Activated CD4-positive, alpha-beta memory T cell treated with anti-CD3 and anti-CD28 coated beads, Interleukin-2, amount 10 ng/mL, durations not matched to agents 7 days and 5 days (primary cell): ENCODE measurements at regions not wholly inside any gene's neighbourhood (a gene's known extent, or its start where the extent isn't known, plus 50 kb on each side); places are given as distances from the start of the nearest gene placed in this dataset.
"Not testable (repeated sequence)": the region's sequence is repeated elsewhere in the genome, so short reads cannot be mapped to it uniquely, and the experiment has no call there.

ENCODE experiments used
- CTCF ChIA-PET: fragments of 350-600 bp; sonication (Branson Sonifier 250); formaldehyde crosslinking; loops from one replicate; lab custom pipeline; 2021; ENCODE audit warnings: antibody characterized with exemption, inconsistent platforms; lab: Charles Lee
- POLR2A ChIA-PET: fragments of 350-600 bp; sonication (Branson Sonifier 250); formaldehyde crosslinking; loops from one replicate; lab custom pipeline; 2021; ENCODE audit warnings: antibody characterized with exemption; lab: Charles Lee
- DNase-seq: peaks from one replicate; pipeline ENCODE4 v3.0.0-alpha.2; 2020
- H3K27ac Mint-ChIP-seq: one replicate; pipeline ENCODE4 v1.8.0; 2021; ENCODE audit warnings: mild to moderate bottlenecking, mixed read lengths
- H3K27me3 Mint-ChIP-seq: one replicate; pipeline ENCODE4 v1.8.0; 2021; ENCODE audit warnings: mixed read lengths
- H3K36me3 Mint-ChIP-seq: one replicate; pipeline ENCODE4 v1.8.0; 2021; ENCODE audit warnings: low read depth, mixed read lengths
- H3K4me1 Mint-ChIP-seq: one replicate; pipeline ENCODE4 v1.8.0; 2021; ENCODE audit warnings: mixed read lengths
- H3K4me3 Mint-ChIP-seq: one replicate; pipeline ENCODE4 v1.8.0; 2021; ENCODE audit warnings: mild to moderate bottlenecking, mixed read lengths
- H3K9me3 Mint-ChIP-seq: one replicate; pipeline ENCODE4 v1.8.0; 2021; ENCODE audit warnings: mixed read lengths

GRCh38 chr11:92101920-92102319, 122.7 kb upstream of the FAT3 start:
- no peak for DNase-seq
- no peak overlapping the region for H3K4me3 Mint-ChIP-seq
- H3K27me3 Mint-ChIP-seq: no peaks in the 10 kb centered on the region
- no peak overlapping the region for H3K27ac Mint-ChIP-seq
- ChIA-PET CTCF (no interaction called here), POLR2A (no interaction called here)
- H3K9me3 Mint-ChIP-seq: peaks cover 5% of the 10 kb centered on the region
- no peaks in the 10 kb centered on the region for H3K4me1 Mint-ChIP-seq
- H3K36me3 Mint-ChIP-seq: no peaks in the 10 kb centered on the region

- Mint-ChIP-seq H3K4me3 (no peak overlapping the region), H3K9me3 (peaks cover 5% of the 10 kb centered on the region), H3K27ac (no peak overlapping the region), H3K4me1 (no peaks in the 10 kb centered on the region), H3K36me3 (no peaks in the 10 kb centered on the region), H3K27me3 (no peaks in the 10 kb centered on the region)
- no peak for DNase-seq
- ChIA-PET POLR2A (no interaction called here), CTCF (no interaction called here)
Observed at GRCh38 chr11:92099183-92099582, 125.4 kb upstream of the FAT3 start.

GRCh38 chr11:92098172-92098571, 126.4 kb upstream of the FAT3 start:
- DNase-seq: no peak

GRCh38 chr11:92087725-92088537, 136.7 kb upstream of the FAT3 start:
- peaks cover 6% of the 10 kb centered on the region for H3K9me3 Mint-ChIP-seq
- DNase-seq: no peak
- no peak overlapping the region for H3K4me3 Mint-ChIP-seq
- no peaks in the 10 kb centered on the region for H3K4me1 Mint-ChIP-seq
- ChIA-PET CTCF (no interaction called here), POLR2A (no interaction called here)
- H3K27me3 Mint-ChIP-seq: no peaks in the 10 kb centered on the region
- no peak overlapping the region for H3K27ac Mint-ChIP-seq
- H3K36me3 Mint-ChIP-seq: no peaks in the 10 kb centered on the region

More at GRCh38 chr11:92098172-92098571, 126.4 kb upstream of the FAT3 start:
- Mint-ChIP-seq H3K9me3 (peaks cover 8% of the 10 kb centered on the region), H3K4me3 (no peak overlapping the region), H3K27me3 (no peaks in the 10 kb centered on the region), H3K27ac (no peak overlapping the region), H3K36me3 (no peaks in the 10 kb centered on the region), H3K4me1 (no peaks in the 10 kb centered on the region)
- CTCF ChIA-PET: no interaction called here
- POLR2A ChIA-PET: no interaction called here

- Mint-ChIP-seq H3K36me3 (no peaks in the 10 kb centered on the region), H3K27ac (no peak overlapping the region), H3K9me3 (peaks cover 3% of the 10 kb centered on the region), H3K27me3 (no peaks in the 10 kb centered on the region), H3K4me3 (no peak overlapping the region), H3K4me1 (no peaks in the 10 kb centered on the region)
- POLR2A ChIA-PET: no interaction called here
- DNase-seq: no peak
- CTCF ChIA-PET: no interaction called here
Observed at GRCh38 chr11:92083123-92083522, 141.5 kb upstream of the FAT3 start.

- DNase-seq: no peak
- no peaks in the 10 kb centered on the region for H3K36me3 Mint-ChIP-seq
- peaks cover 3% of the 10 kb centered on the region for H3K9me3 Mint-ChIP-seq
- no peaks in the 10 kb centered on the region for H3K4me1 Mint-ChIP-seq
- CTCF ChIA-PET: no interaction called here
- H3K27ac Mint-ChIP-seq: no peak overlapping the region
- H3K4me3 Mint-ChIP-seq: no peak overlapping the region
- H3K27me3 Mint-ChIP-seq: no peaks in the 10 kb centered on the region
- POLR2A ChIA-PET: no interaction called here
Observed at GRCh38 chr11:92082652-92083051, 142.0 kb upstream of the FAT3 start.

GRCh38 chr11:92074498-92074897, 150.1 kb upstream of the FAT3 start:
- DNase-seq, H3K4me3 Mint-ChIP-seq, H3K27me3 Mint-ChIP-seq, POLR2A ChIA-PET, H3K36me3 Mint-ChIP-seq, H3K27ac Mint-ChIP-seq, H3K4me1 Mint-ChIP-seq, CTCF ChIA-PET, H3K9me3 Mint-ChIP-seq: not testable (repeated sequence)

- Mint-ChIP-seq H3K36me3 (no peaks in the 10 kb centered on the region), H3K4me3 (no peak overlapping the region), H3K4me1 (no peaks in the 10 kb centered on the region), H3K27ac (no peak overlapping the region), H3K27me3 (no peaks in the 10 kb centered on the region), H3K9me3 (peaks cover 6% of the 10 kb centered on the region)
- DNase-seq: no peak
- ChIA-PET CTCF (no interaction called here), POLR2A (no interaction called here)
Observed at GRCh38 chr11:92071660-92072059, 153.0 kb upstream of the FAT3 start.

- ChIA-PET POLR2A (no interaction called here), CTCF (no interaction called here)
- H3K4me3 Mint-ChIP-seq: no peak overlapping the region
Observed at GRCh38 chr11:92070026-92070889, 154.4 kb upstream of the FAT3 start.

GRCh38 chr11:92067016-92067415, 157.6 kb upstream of the FAT3 start:
- Mint-ChIP-seq H3K36me3 (no peaks in the 10 kb centered on the region), H3K4me3 (no peak overlapping the region), H3K4me1 (no peaks in the 10 kb centered on the region), H3K27ac (no peak overlapping the region), H3K9me3 (peaks cover 13% of the 10 kb centered on the region), H3K27me3 (no peaks in the 10 kb centered on the region)
- ChIA-PET CTCF (no interaction called here), POLR2A (no interaction called here)
- DNase-seq: no peak

More at GRCh38 chr11:92070026-92070889, 154.4 kb upstream of the FAT3 start:
- Mint-ChIP-seq H3K27ac (no peak overlapping the region), H3K27me3 (no peaks in the 10 kb centered on the region), H3K9me3 (peaks cover 6% of the 10 kb centered on the region), H3K36me3 (no peaks in the 10 kb centered on the region), H3K4me1 (no peaks in the 10 kb centered on the region)
- no peak for DNase-seq

- Mint-ChIP-seq H3K9me3 (peaks cover 7% of the 10 kb centered on the region), H3K4me1 (no peaks in the 10 kb centered on the region), H3K4me3 (no peak overlapping the region), H3K27me3 (no peaks in the 10 kb centered on the region), H3K36me3 (no peaks in the 10 kb centered on the region), H3K27ac (no peak overlapping the region)
- no peak for DNase-seq
- POLR2A ChIA-PET: no interaction called here
- CTCF ChIA-PET: interaction anchor here (0.8 kb wide), 1 partner anchor 11 kb away, joined by 3 read pairs; no protein-coding TSS in a partner anchor
Observed at GRCh38 chr11:92061456-92062062, 163.1 kb upstream of the FAT3 start.

- H3K36me3 Mint-ChIP-seq: no peaks in the 10 kb centered on the region
- peaks cover 10% of the 10 kb centered on the region for H3K9me3 Mint-ChIP-seq
- POLR2A ChIA-PET: no interaction called here
- H3K4me1 Mint-ChIP-seq: no peaks in the 10 kb centered on the region
- CTCF ChIA-PET: no interaction called here
- no peak overlapping the region for H3K27ac Mint-ChIP-seq
- DNase-seq: no peak
- no peak overlapping the region for H3K4me3 Mint-ChIP-seq
- no peaks in the 10 kb centered on the region for H3K27me3 Mint-ChIP-seq
Observed at GRCh38 chr11:92057849-92058442, 166.7 kb upstream of the FAT3 start.

- Mint-ChIP-seq H3K27me3 (no peaks in the 10 kb centered on the region), H3K4me1 (no peaks in the 10 kb centered on the region), H3K36me3 (no peaks in the 10 kb centered on the region), H3K4me3 (no peak overlapping the region), H3K27ac (no peak overlapping the region), H3K9me3 (peaks cover 8% of the 10 kb centered on the region)
- ChIA-PET POLR2A (no interaction called here), CTCF (no interaction called here)
- no peak for DNase-seq
Observed at GRCh38 chr11:92053216-92053615, 171.4 kb upstream of the FAT3 start.
